ENCODE measurements at regions not wholly inside any gene's neighbourhood (a gene's known extent, or its start where the extent isn't known, plus 50 kb on each side); places are given as distances from the start of the nearest gene placed in this dataset.

- DNase-seq (ENCODE audit: low spot score in 2 of 2): no peak
- 79 to 80% methylated on average over 3 of the region's 3 CpGs for WGBS, 2 donors
- H3K4me3 ChIP-seq (ENCODE audit: low read depth, poor library complexity, severe bottlenecking): no peak overlapping the region
- TF ChIP-seq CTCF (IDR thresholded peaks at IDR 0.05) (no peak), POLR2A (IDR thresholded peaks at IDR 0.05) (no peak)
- intact Hi-C loops (cut with DNase I; ENCODE audit: low total_unique reads): no loop called here
These were observed 57.4 kb upstream of the IQSEC1 start for GRCh38 chr3:13130464-13131193.

GRCh38 chr3:13125092-13126015 is 52.1 kb upstream of the IQSEC1 start:
- 86 to 89% methylated on average over 13 of the region's 13 CpGs for WGBS, 2 donors
- intact Hi-C loops (cut with DNase I; ENCODE audit: low total_unique reads): no loop called here

GRCh38 chr3:13124631-13125030 is 51.4 kb upstream of the IQSEC1 start:
- 80 to 82% methylated on average over 9 to 11 of the region's 11 CpGs for WGBS, 2 donors
- TF ChIP-seq POLR2A (IDR thresholded peaks at IDR 0.05): no peak
- no peak for TF ChIP-seq CTCF (IDR thresholded peaks at IDR 0.05)
- DNase-seq (ENCODE audit: low spot score in 2 of 2): no peak
- intact Hi-C loops (cut with DNase I; ENCODE audit: low total_unique reads): no loop called here
- no peak overlapping the region for H3K4me3 ChIP-seq (ENCODE audit: low read depth, poor library complexity, severe bottlenecking)

More at GRCh38 chr3:13125092-13126015, 52.1 kb upstream of the IQSEC1 start:
- no peak for DNase-seq (ENCODE audit: low spot score in 2 of 2)
- H3K4me3 ChIP-seq (ENCODE audit: low read depth, poor library complexity, severe bottlenecking): no peak overlapping the region
- TF ChIP-seq POLR2A (IDR thresholded peaks at IDR 0.05) (no peak), CTCF (IDR thresholded peaks at IDR 0.05) (no peak)

GRCh38 chr3:13123765-13124164 is 50.5 kb upstream of the IQSEC1 start:
- TF ChIP-seq CTCF (IDR thresholded peaks at IDR 0.05) (no peak), POLR2A (IDR thresholded peaks at IDR 0.05) (no peak)
- intact Hi-C loops (cut with DNase I; ENCODE audit: low total_unique reads): no loop called here
- H3K4me3 ChIP-seq (ENCODE audit: low read depth, poor library complexity, severe bottlenecking): no peak overlapping the region
- 84 to 86% methylated on average over 11 of the region's 11 CpGs for WGBS, 2 donors
- no peak for DNase-seq (ENCODE audit: low spot score in 2 of 2)

GRCh38 chr3:13123013-13123654 is 49.9 kb upstream of the IQSEC1 start:
- WGBS, 2 donors: 78 to 79% methylated on average over 10 of the region's 10 CpGs
- no peak for DNase-seq (ENCODE audit: low spot score in 2 of 2)
- intact Hi-C loops (cut with DNase I; ENCODE audit: low total_unique reads): no loop called here
- H3K4me3 ChIP-seq (ENCODE audit: low read depth, poor library complexity, severe bottlenecking): no peak overlapping the region
- TF ChIP-seq POLR2A (IDR thresholded peaks at IDR 0.05): no peak
- TF ChIP-seq CTCF (IDR thresholded peaks at IDR 0.05): no peak
